Ovary (tissue), 3 donors: ENCODE measurements at regions not wholly inside any gene's neighbourhood (a gene's known extent, or its start where the extent isn't known, plus 50 kb on each side); places are given as distances from the start of the nearest gene placed in this dataset.

Experiments
- CTCF ChIP-seq, 3 donors: fragments of 450-650 bp in 2 of 3; fragments of 200-600 bp in 1 of 3; IDR thresholded peaks; one replicate each; pipeline versions ENCODE4 v1.5.1 to v1.8.0; 2016 to 2022; ENCODE audit warnings: antibody characterized with exemption in 3 of 3, mild to moderate bottlenecking in 1 of 3
- EP300 ChIP-seq: sonication (generic); formaldehyde crosslinking; IDR thresholded peaks from one replicate; pipeline ENCODE4 v1.6.1; 2017; ENCODE audit warnings: antibody characterized with exemption
- POLR2A ChIP-seq: fragments of 450-650 bp; IDR thresholded peaks from one replicate; pipeline ENCODE4 v1.6.1; 2017; ENCODE audit warnings: antibody characterized with exemption, mild to moderate bottlenecking, moderate library complexity
- donor health status: DM: no; HTN: no; CAD: no.

DNA sequence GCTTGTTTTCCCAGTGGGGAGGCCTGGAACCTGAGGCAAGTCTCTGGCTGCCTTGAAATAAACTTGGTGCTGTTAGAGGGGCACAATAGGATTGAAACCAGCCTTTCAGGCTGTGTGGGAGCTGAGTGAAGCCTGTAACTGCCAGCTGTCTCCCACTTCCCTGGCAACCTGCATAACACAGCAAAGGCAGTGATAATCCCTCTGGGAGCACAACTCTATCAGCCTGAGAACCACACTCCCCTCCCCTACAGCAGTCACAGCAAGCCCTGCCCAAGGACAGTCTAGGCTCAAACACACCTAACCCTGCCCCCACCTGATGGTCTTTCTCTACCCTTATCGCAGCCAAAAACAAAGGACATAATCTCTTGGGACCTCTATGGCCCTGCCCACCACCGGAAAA lies 683.8 kb upstream of the ATXN8OS start:
- TF ChIP-seq CTCF (IDR thresholded peaks at IDR 0.05), result no peak
- TF ChIP-seq POLR2A, result no peak
- TF ChIP-seq EP300, result no peak
